H9 (cell line): ENCODE measurements at regions not wholly inside any gene's neighbourhood (a gene's known extent, or its start where the extent isn't known, plus 50 kb on each side); places are given as distances from the start of the nearest gene placed in this dataset.
A peak's percentile ranks its signal among the peaks of the same experiment; 100 is the strongest.

Source experiments
- DNase-seq: peaks from one replicate; pipeline ENCODE4 v3.0.0-alpha.2; 2017
- H2AFZ ChIP-seq: one replicate; pipeline ENCODE4 v1.6.1; 2013; ENCODE audit warnings: mild to moderate bottlenecking, low read length, control low read depth, moderate library complexity
- H2AK5ac ChIP-seq: 2 replicates; pipeline ENCODE4 v1.6.1; 2013; ENCODE audit warnings: low read length, control low read depth, mixed read lengths; ENCODE audit not compliant: insufficient read length
- H2BK120ac ChIP-seq: one replicate; pipeline ENCODE4 v1.6.1; 2013; ENCODE audit warnings: low read depth, mild to moderate bottlenecking, low read length, control low read depth, inconsistent platforms; ENCODE audit not compliant: poor library complexity, severe bottlenecking
- H2BK12ac ChIP-seq: 2 replicates; pipeline ENCODE4 v1.6.1; 2013; ENCODE audit warnings: low read length, control low read depth, mixed read lengths, low read depth; ENCODE audit not compliant: insufficient read length
- H2BK15ac ChIP-seq: 2 replicates; pipeline ENCODE4 v1.6.1; 2013; ENCODE audit warnings: low read depth, low read length, control low read depth
- H2BK20ac ChIP-seq: one replicate; pipeline ENCODE4 v1.6.1; 2013; ENCODE audit warnings: low read depth, mild to moderate bottlenecking, low read length, control low read depth, inconsistent platforms; ENCODE audit not compliant: poor library complexity, severe bottlenecking
- H2BK5ac ChIP-seq: 2 replicates; pipeline ENCODE4 v1.6.1; 2013; ENCODE audit warnings: low read length, control low read depth, mixed read lengths; ENCODE audit not compliant: insufficient read length
- H3K14ac ChIP-seq: 2 replicates; pipeline ENCODE4 v1.6.1; 2013; ENCODE audit warnings: low read length, control low read depth; ENCODE audit not compliant: insufficient read depth
- H3K18ac ChIP-seq: 2 replicates; pipeline ENCODE4 v1.6.1; 2013; ENCODE audit warnings: low read depth, mild to moderate bottlenecking, mixed read lengths, low read length, control low read depth; ENCODE audit not compliant: insufficient read length
- H3K23ac ChIP-seq: 2 replicates; pipeline ENCODE4 v1.6.1; 2013; ENCODE audit warnings: low read length, control low read depth, mixed read lengths, low read depth; ENCODE audit not compliant: insufficient read length
- H3K23me2 ChIP-seq: 2 replicates; pipeline ENCODE4 v1.6.1; 2013; ENCODE audit warnings: low read depth, mild to moderate bottlenecking, mixed read lengths, low read length, control low read depth; ENCODE audit not compliant: insufficient read length, poor library complexity, severe bottlenecking
- H3K27ac ChIP-seq: 2 replicates; pipeline ENCODE4 v1.5.1; 2013; ENCODE audit warnings: low read length, control low read depth, mixed read lengths, low read depth; ENCODE audit not compliant: insufficient read length
- H3K27me3 ChIP-seq: 2 replicates; pipeline ENCODE4 v1.6.1; 2013; ENCODE audit warnings: low read length, control low read depth, inconsistent platforms; ENCODE audit not compliant: insufficient read depth
- H3K4ac ChIP-seq: 2 replicates; pipeline ENCODE4 v1.6.1; 2013; ENCODE audit warnings: low read depth, mild to moderate bottlenecking, control low read depth, inconsistent platforms, low read length, moderate library complexity
- H3K4me1 ChIP-seq: 2 replicates; pipeline ENCODE4 v1.6.1; 2013; ENCODE audit warnings: low read length, control low read depth, inconsistent platforms; ENCODE audit not compliant: insufficient read depth
- H3K4me2 ChIP-seq: 2 replicates; pipeline ENCODE4 v1.6.1; 2013; ENCODE audit warnings: low read length, control low read depth, mixed read lengths; ENCODE audit not compliant: insufficient read length, insufficient read depth
- H3K56ac ChIP-seq: 2 replicates; pipeline ENCODE4 v1.6.1; 2013; ENCODE audit warnings: low read depth, mild to moderate bottlenecking, mixed read lengths, low read length, control low read depth; ENCODE audit not compliant: insufficient read length
- H3K79me1 ChIP-seq: 2 replicates; pipeline ENCODE4 v1.6.1; 2013; ENCODE audit warnings: low read depth, mild to moderate bottlenecking, moderate library complexity, low read length, control low read depth, inconsistent platforms; ENCODE audit not compliant: insufficient read depth, poor library complexity, severe bottlenecking
- H3K79me2 ChIP-seq: 2 replicates; pipeline ENCODE4 v1.6.1; 2013; ENCODE audit warnings: low read length, control low read depth, inconsistent platforms; ENCODE audit not compliant: insufficient read depth
- H3K9ac ChIP-seq: 2 replicates; pipeline ENCODE4 v1.6.1; 2013; ENCODE audit warnings: low read length, control low read depth, mixed read lengths; ENCODE audit not compliant: insufficient read length; ENCODE audit errors: extremely low read depth
- H3K9me3 ChIP-seq: one replicate; pipeline ENCODE4 v1.6.1; 2013; ENCODE audit warnings: low read depth, low read length, inconsistent platforms; ENCODE audit not compliant: control insufficient read depth
- H3T11ph ChIP-seq: one replicate; pipeline ENCODE4 v1.6.1; 2013; ENCODE audit warnings: mild to moderate bottlenecking, low read length, control low read depth, inconsistent platforms
- H4K20me1 ChIP-seq: one replicate; pipeline ENCODE4 v1.6.1; 2013; ENCODE audit not compliant: control insufficient read depth, insufficient read length, insufficient read depth
- H4K5ac ChIP-seq: 2 replicates; pipeline ENCODE4 v1.6.1; 2013; ENCODE audit warnings: low read depth, mild to moderate bottlenecking, mixed read lengths, low read length, control low read depth; ENCODE audit not compliant: insufficient read length
- H4K8ac ChIP-seq: replicated peaks from 2 replicates; pipeline ENCODE4 v1.6.1; 2013; ENCODE audit warnings: low read length, control low read depth, mixed read lengths, low read depth; ENCODE audit not compliant: insufficient read length
- H4K91ac ChIP-seq: 2 replicates; pipeline ENCODE4 v1.6.1; 2013; ENCODE audit warnings: low read depth, mild to moderate bottlenecking, moderate library complexity, mixed read lengths, low read length, control low read depth; ENCODE audit not compliant: insufficient read length
- H3K27ac Mint-ChIP-seq, 3 experiments: 2 replicates in 2 of 3; 3 replicates in 1 of 3; pipeline ENCODE4 v1.8.0; 2020 to 2021; ENCODE audit warnings: mixed read lengths in 3 of 3, mild to moderate bottlenecking in 1 of 3, moderate library complexity in 1 of 3
- H3K27me3 Mint-ChIP-seq: 2 replicates; pipeline ENCODE4 v1.8.0; 2021; ENCODE audit warnings: low read depth, mild to moderate bottlenecking, moderate library complexity, mixed read lengths
- H3K36me3 Mint-ChIP-seq, 3 experiments: 2 replicates in 2 of 3; 3 replicates in 1 of 3; pipeline ENCODE4 v1.8.0; 2020 to 2021; ENCODE audit warnings: low read depth in 3 of 3, mixed read lengths in 3 of 3; ENCODE audit not compliant: insufficient read depth in 1 of 3
- H3K4me1 Mint-ChIP-seq, 2 experiments: 2 replicates each; pipeline ENCODE4 v1.8.0; 2020; ENCODE audit warnings: mixed read lengths in 2 of 2
- H3K4me3 Mint-ChIP-seq, 2 experiments: 2 replicates in 1 of 2; 3 replicates in 1 of 2; pipeline ENCODE4 v1.8.0; 2020 to 2021; ENCODE audit warnings: mild to moderate bottlenecking in 2 of 2, mixed read lengths in 2 of 2, moderate library complexity in 1 of 2
- H3K9me3 Mint-ChIP-seq, 2 experiments: 2 replicates in 1 of 2; 3 replicates in 1 of 2; pipeline ENCODE4 v1.8.0; 2020; ENCODE audit warnings: mild to moderate bottlenecking in 2 of 2, mixed read lengths in 2 of 2, moderate library complexity in 1 of 2
- WGBS: extraction: QIAGEN DNeasy Blood & Tissue Kit; methylation state at CpG from one replicate; pipeline ENCODE4 v1.1.7; 2013; ENCODE audit warnings: missing lambda C conversion rate, low lambda C conversion rate, mixed read lengths; ENCODE audit not compliant: insufficient read length; ENCODE audit errors: extremely low coverage; 5-methylcytosine and 5-hydroxymethylcytosine counted together
- TF ChIP-seq, protein P1 (sequence below): fragments of 200-600 bp; sonication (generic); conservative IDR thresholded peaks from 3 replicates; pipeline ENCODE4 v1.8.0; 2021; ENCODE audit warnings: antibody characterized with exemption, mild to moderate bottlenecking

DNA sequence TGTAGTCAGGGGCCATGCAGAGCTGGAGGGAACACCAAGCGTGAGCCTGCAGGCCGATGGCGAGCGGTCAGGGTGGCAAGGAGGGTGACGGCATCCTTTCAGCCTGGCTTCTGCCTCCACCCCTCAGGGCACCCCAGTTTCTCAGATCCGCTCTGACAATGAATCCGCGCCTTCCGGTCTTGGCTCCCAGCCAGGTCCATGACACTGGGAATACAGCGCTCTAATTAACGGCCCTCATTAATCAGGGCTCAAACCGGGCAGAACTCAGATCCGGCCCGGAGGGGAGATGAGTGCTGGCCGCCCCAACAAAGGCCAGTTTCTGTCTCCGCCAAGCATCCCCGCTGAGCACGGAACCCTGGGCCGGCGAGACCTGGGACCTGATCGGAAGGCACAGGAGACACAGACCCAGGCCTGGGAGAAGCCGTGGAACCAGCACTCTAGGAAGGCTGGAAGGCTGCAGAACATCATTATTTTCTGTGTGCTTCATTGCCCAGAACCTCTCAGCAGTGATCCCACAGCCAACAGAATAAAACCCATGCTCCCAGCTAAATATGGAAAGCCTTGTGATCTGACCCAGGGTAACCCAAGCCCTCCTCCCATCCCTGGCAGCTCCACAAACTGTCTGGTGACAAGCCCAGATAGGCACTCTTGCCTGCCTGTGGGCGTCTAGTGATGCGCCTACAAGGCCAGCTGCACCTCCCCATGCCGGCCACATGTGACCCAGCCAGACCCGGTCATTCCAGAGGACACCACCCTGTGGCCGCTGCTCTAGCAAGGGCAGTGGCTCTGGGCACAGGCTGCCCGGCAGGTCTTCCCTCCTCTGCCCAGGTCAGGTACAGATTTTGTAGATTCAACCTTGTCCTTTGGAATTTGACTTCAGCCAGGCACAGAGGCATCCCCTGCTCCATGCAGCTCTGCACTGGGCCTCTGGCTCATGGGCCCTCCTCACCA, 438.7 kb upstream of the MYT1L start:
- Histone ChIP-seq H4K5ac (no peak overlapping the region), H2BK12ac (no peak overlapping the region), H3K18ac (no peak overlapping the region), H2BK20ac (no peak overlapping the region), H2AK5ac (no peak overlapping the region), H3T11ph (no peak overlapping the region), H2BK120ac (no peak overlapping the region), H3K23me2 (no peaks in the 10 kb centered on the region), H3K4me2 (no peak overlapping the region), H3K4me1 (peaks cover 3% of the 10 kb centered on the region; the same call in 1 of the 2 replicates), H3K9ac (no peak overlapping the region), H3K14ac (no peak overlapping the region), H2BK15ac (no peak overlapping the region), H2BK5ac (no peak overlapping the region), H4K20me1 (no peaks in the 10 kb centered on the region), H4K91ac (no peak overlapping the region), H3K27me3 (no peaks in the 10 kb centered on the region), H3K79me2 (no peaks in the 10 kb centered on the region), H3K79me1 (no peaks in the 10 kb centered on the region), H3K27ac (no peak overlapping the region), H3K4ac (no peak overlapping the region), H3K56ac (no peak overlapping the region), H4K8ac (no peak overlapping the region), H3K23ac (no peak overlapping the region), H3K9me3 (no peaks in the 10 kb centered on the region), H2AFZ (no peak overlapping the region)
- no CpG with 5 or more reads among the region's 28 CpGs for WGBS
- Mint-ChIP-seq H3K9me3 (no peaks in the 10 kb centered on the region), H3K4me3 (no peak overlapping the region; a peak in 1 of 5 replicates), H3K27ac (peak overlapping the region in 1 of 3 experiments; percentile 77; a peak in 1 of 7 replicates), H3K36me3 (no peaks in the 10 kb centered on the region), H3K4me1 (peaks cover 28 to 29% of the 10 kb centered on the region in 2 experiments), H3K27me3 (peaks cover 26% of the 10 kb centered on the region)
- DNase-seq: no peak
- TF ChIP-seq, protein P1, sequence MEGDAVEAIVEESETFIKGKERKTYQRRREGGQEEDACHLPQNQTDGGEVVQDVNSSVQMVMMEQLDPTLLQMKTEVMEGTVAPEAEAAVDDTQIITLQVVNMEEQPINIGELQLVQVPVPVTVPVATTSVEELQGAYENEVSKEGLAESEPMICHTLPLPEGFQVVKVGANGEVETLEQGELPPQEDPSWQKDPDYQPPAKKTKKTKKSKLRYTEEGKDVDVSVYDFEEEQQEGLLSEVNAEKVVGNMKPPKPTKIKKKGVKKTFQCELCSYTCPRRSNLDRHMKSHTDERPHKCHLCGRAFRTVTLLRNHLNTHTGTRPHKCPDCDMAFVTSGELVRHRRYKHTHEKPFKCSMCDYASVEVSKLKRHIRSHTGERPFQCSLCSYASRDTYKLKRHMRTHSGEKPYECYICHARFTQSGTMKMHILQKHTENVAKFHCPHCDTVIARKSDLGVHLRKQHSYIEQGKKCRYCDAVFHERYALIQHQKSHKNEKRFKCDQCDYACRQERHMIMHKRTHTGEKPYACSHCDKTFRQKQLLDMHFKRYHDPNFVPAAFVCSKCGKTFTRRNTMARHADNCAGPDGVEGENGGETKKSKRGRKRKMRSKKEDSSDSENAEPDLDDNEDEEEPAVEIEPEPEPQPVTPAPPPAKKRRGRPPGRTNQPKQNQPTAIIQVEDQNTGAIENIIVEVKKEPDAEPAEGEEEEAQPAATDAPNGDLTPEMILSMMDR: no peak
